Mesenchymal stem cell (in vitro differentiated cells and primary cell): ENCODE measurements at regions not wholly inside any gene's neighbourhood (a gene's known extent, or its start where the extent isn't known, plus 50 kb on each side); places are given as distances from the start of the nearest gene placed in this dataset.

ENCODE experiments used
- DNase-seq: peaks from one replicate; pipeline ENCODE4 v3.0.0-alpha.2; 2013
- H2AFZ ChIP-seq: one replicate; pipeline ENCODE4 v1.6.1; 2013; ENCODE audit warnings: low read depth, mild to moderate bottlenecking, control low read depth, inconsistent platforms, low read length, moderate library complexity
- H2AK5ac ChIP-seq: 2 replicates; pipeline ENCODE4 v1.6.1; 2013; ENCODE audit warnings: low read length, moderate library complexity, mild to moderate bottlenecking, inconsistent platforms; ENCODE audit not compliant: severe bottlenecking
- H2BK120ac ChIP-seq: one replicate; pipeline ENCODE4 v1.6.1; 2013; ENCODE audit warnings: low read depth, mild to moderate bottlenecking, inconsistent platforms, low read length, moderate library complexity
- H2BK12ac ChIP-seq, 2 experiments: one replicate each; pipeline ENCODE4 v1.6.1; 2013; ENCODE audit warnings: inconsistent platforms in 2 of 2, low read length in 2 of 2, mild to moderate bottlenecking in 2 of 2, moderate library complexity in 2 of 2, control low read depth in 1 of 2
- H2BK15ac ChIP-seq: one replicate; pipeline ENCODE4 v1.6.1; 2013; ENCODE audit warnings: mild to moderate bottlenecking, low read depth, inconsistent platforms; ENCODE audit not compliant: poor library complexity, severe bottlenecking
- H2BK5ac ChIP-seq: 2 replicates; pipeline ENCODE4 v1.6.1; 2013; ENCODE audit warnings: low read depth, mild to moderate bottlenecking, low read length, control low read depth, inconsistent platforms; ENCODE audit not compliant: poor library complexity, severe bottlenecking
- H3K14ac ChIP-seq, 2 experiments: one replicate each; pipeline ENCODE4 v1.6.1; 2013; ENCODE audit warnings: inconsistent platforms in 2 of 2, low read length in 2 of 2, control low read depth in 1 of 2, mild to moderate bottlenecking in 1 of 2, moderate library complexity in 1 of 2
- H3K18ac ChIP-seq, 2 experiments: one replicate each; pipeline ENCODE4 v1.6.1; 2013; ENCODE audit warnings: inconsistent platforms in 2 of 2, low read length in 2 of 2, control low read depth in 1 of 2, low read depth in 1 of 2, mild to moderate bottlenecking in 1 of 2
- H3K23ac ChIP-seq, 2 experiments: one replicate each; pipeline ENCODE4 v1.6.1; 2013; ENCODE audit warnings: inconsistent platforms in 2 of 2, low read length in 2 of 2, mild to moderate bottlenecking in 2 of 2, moderate library complexity in 2 of 2, control low read depth in 1 of 2
- H3K27ac ChIP-seq: 2 replicates; pipeline ENCODE4 v1.5.1; 2013; ENCODE audit warnings: mild to moderate bottlenecking, moderate library complexity, low read length, control low read depth, inconsistent platforms; ENCODE audit not compliant: poor library complexity, severe bottlenecking
- H3K27me3 ChIP-seq, 2 experiments: 2 replicates each; pipeline versions ENCODE4 v1.6.1 to v1.7.0; 2013; ENCODE audit warnings: low read length in 2 of 2, mild to moderate bottlenecking in 2 of 2, moderate library complexity in 2 of 2, control low read depth in 1 of 2, inconsistent platforms in 1 of 2; ENCODE audit not compliant: control insufficient read depth in 1 of 2, insufficient read depth in 1 of 2
- H3K36me3 ChIP-seq, 2 experiments: 2 replicates each; pipeline versions ENCODE4 v1.6.1 to v1.7.0; 2013; ENCODE audit warnings: low read length in 2 of 2, control low read depth in 1 of 2, inconsistent platforms in 1 of 2, low read depth in 1 of 2, mild to moderate bottlenecking in 1 of 2; ENCODE audit not compliant: insufficient read depth in 2 of 2, control insufficient read depth in 1 of 2
- H3K4ac ChIP-seq, 2 experiments: one replicate each; pipeline ENCODE4 v1.6.1; 2013; ENCODE audit warnings: inconsistent platforms in 2 of 2, low read length in 2 of 2, mild to moderate bottlenecking in 2 of 2, moderate library complexity in 2 of 2, control low read depth in 1 of 2, low read depth in 1 of 2
- H3K4me1 ChIP-seq: 2 replicates; pipeline ENCODE4 v1.6.1; 2013; ENCODE audit warnings: low read depth, low read length, control low read depth; ENCODE audit not compliant: control insufficient read depth, insufficient read depth
- H3K4me2 ChIP-seq: 2 replicates; pipeline ENCODE4 v1.6.1; 2013; ENCODE audit warnings: low read length, mild to moderate bottlenecking, inconsistent platforms; ENCODE audit not compliant: poor library complexity, severe bottlenecking
- H3K4me3 ChIP-seq, 2 experiments: 2 replicates each; pipeline versions ENCODE4 v1.5.1 to v1.7.0; 2013; ENCODE audit warnings: low read length in 2 of 2, mild to moderate bottlenecking in 2 of 2, control low read depth in 1 of 2, low read depth in 1 of 2; ENCODE audit not compliant: insufficient read depth in 1 of 2
- H3K79me1 ChIP-seq: replicated peaks from 2 replicates; pipeline ENCODE4 v1.6.1; 2013; ENCODE audit warnings: mild to moderate bottlenecking, control low read depth, low read length, inconsistent platforms; ENCODE audit not compliant: poor library complexity, severe bottlenecking
- H3K9ac ChIP-seq: 2 replicates; pipeline ENCODE4 v1.7.0; 2013; ENCODE audit warnings: mild to moderate bottlenecking, low read length, moderate library complexity
- H3K9me3 ChIP-seq: 2 replicates; pipeline ENCODE4 v1.7.0; 2013; ENCODE audit warnings: mild to moderate bottlenecking, low read length; ENCODE audit not compliant: control insufficient read depth
- H4K8ac ChIP-seq: one replicate; pipeline ENCODE4 v1.6.1; 2013; ENCODE audit warnings: inconsistent platforms, mild to moderate bottlenecking, low read length, moderate library complexity
- H4K91ac ChIP-seq: one replicate; pipeline ENCODE4 v1.6.1; 2013; ENCODE audit warnings: mild to moderate bottlenecking, low read length, inconsistent platforms
- WGBS: methylation state at CpG from one replicate; pipeline ENCODE4 v1.1.7; 2013; ENCODE audit warnings: mixed read lengths; 5-methylcytosine and 5-hydroxymethylcytosine counted together

DNA sequence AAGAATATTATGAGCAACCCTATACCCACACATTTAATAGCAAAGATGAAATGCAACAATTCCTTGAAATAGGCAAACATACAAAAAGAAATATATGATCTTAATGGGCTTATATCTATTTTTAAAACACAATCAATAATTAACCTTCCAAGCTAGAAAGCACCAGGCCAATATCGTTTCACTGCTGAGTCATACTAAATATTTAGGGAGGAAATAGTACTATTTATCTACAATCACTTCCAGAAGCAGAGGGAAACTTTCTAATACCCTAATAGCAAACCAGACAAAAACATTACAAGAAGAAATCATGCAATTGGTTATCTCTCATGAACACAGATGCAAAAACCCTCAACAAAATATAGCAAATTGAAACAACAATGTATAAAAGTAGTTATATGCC lies 207.8 kb downstream of the MTHFS start:
- Histone ChIP-seq H3K9ac (no peak overlapping the region), H3K4me2 (no peak overlapping the region), H3K4me1 (no peaks in the 10 kb centered on the region), H3K14ac (no peak overlapping the region), H4K91ac (no peak overlapping the region), H3K23ac (no peak overlapping the region), H3K27me3 (no peaks in the 10 kb centered on the region), H2BK15ac (no peak overlapping the region), H2BK12ac (no peak overlapping the region), H2BK5ac (no peak overlapping the region), H2BK120ac (no peak overlapping the region), H3K36me3 (no peaks in the 10 kb centered on the region), H3K4ac (no peak overlapping the region), H3K4me3 (no peak overlapping the region), H3K27ac (no peak overlapping the region), H2AK5ac (no peak overlapping the region), H4K8ac (no peak overlapping the region), H3K18ac (no peak overlapping the region), H3K9me3 (peaks cover 22% of the 10 kb centered on the region), H3K79me1 (no peaks in the 10 kb centered on the region), H2AFZ (no peak overlapping the region)
- DNase-seq = no peak
- WGBS = 33% methylated on average over 1 of the region's 1 CpG

- no peak for DNase-seq
- no peaks in the 10 kb centered on the region for H3K79me1 ChIP-seq
- no peak overlapping the region for H3K27ac ChIP-seq
- H3K14ac ChIP-seq = no peak overlapping the region
- H4K91ac ChIP-seq = no peak overlapping the region
- H3K4me1 ChIP-seq = no peaks in the 10 kb centered on the region
- 70% methylated on average over 1 of the region's 4 CpGs for WGBS
- no peak overlapping the region for H2AFZ ChIP-seq
- no peaks in the 10 kb centered on the region for H3K36me3 ChIP-seq
- H4K8ac ChIP-seq = no peak overlapping the region
- no peak overlapping the region for H2BK120ac ChIP-seq
- H2AK5ac ChIP-seq = no peak overlapping the region
- H3K9me3 ChIP-seq = no peaks in the 10 kb centered on the region
- H3K27me3 ChIP-seq = no peaks in the 10 kb centered on the region
- H3K23ac ChIP-seq = no peak overlapping the region
- no peak overlapping the region for H3K4me2 ChIP-seq
- no peak overlapping the region for H3K4me3 ChIP-seq
- no peak overlapping the region for H2BK15ac ChIP-seq
- no peak overlapping the region for H3K4ac ChIP-seq
- H2BK12ac ChIP-seq = no peak overlapping the region
- no peak overlapping the region for H2BK5ac ChIP-seq
- no peak overlapping the region for H3K18ac ChIP-seq
- no peak overlapping the region for H3K9ac ChIP-seq
Observed at GRCh38 chr15:79700951-79701480, 195.8 kb downstream of the MTHFS start.

GRCh38 chr15:79702621-79703020 lies 194.2 kb downstream of the MTHFS start:
- Histone ChIP-seq H3K4ac (no peak overlapping the region), H3K4me1 (no peaks in the 10 kb centered on the region), H2AK5ac (no peak overlapping the region), H3K36me3 (no peaks in the 10 kb centered on the region), H2BK120ac (no peak overlapping the region), H2BK5ac (no peak overlapping the region), H3K9me3 (peaks cover 5% of the 10 kb centered on the region), H3K14ac (no peak overlapping the region), H4K8ac (no peak overlapping the region), H3K4me2 (no peak overlapping the region), H3K27ac (no peak overlapping the region), H3K4me3 (no peak overlapping the region), H3K18ac (no peak overlapping the region), H3K9ac (no peak overlapping the region), H3K23ac (no peak overlapping the region), H2AFZ (no peak overlapping the region), H3K27me3 (no peaks in the 10 kb centered on the region), H2BK15ac (no peak overlapping the region), H4K91ac (no peak overlapping the region), H2BK12ac (no peak overlapping the region), H3K79me1 (no peaks in the 10 kb centered on the region)
- no peak for DNase-seq
- 100% methylated on average over 1 of the region's 1 CpG for WGBS

- DNase-seq = no peak
- no peak overlapping the region for H3K23ac ChIP-seq
- H4K91ac ChIP-seq = no peak overlapping the region
- no peaks in the 10 kb centered on the region for H3K79me1 ChIP-seq
- H2BK12ac ChIP-seq = no peak overlapping the region
- 100% methylated on average over 1 of the region's 1 CpG for WGBS
- no peak overlapping the region for H3K18ac ChIP-seq
- no peak overlapping the region for H3K4me2 ChIP-seq
- no peak overlapping the region for H2BK15ac ChIP-seq
- H3K27ac ChIP-seq = no peak overlapping the region
- H2BK5ac ChIP-seq = no peak overlapping the region
- no peaks in the 10 kb centered on the region for H3K36me3 ChIP-seq
- H3K4ac ChIP-seq = no peak overlapping the region
- H3K27me3 ChIP-seq = no peaks in the 10 kb centered on the region
- H3K14ac ChIP-seq = no peak overlapping the region
- peaks cover 5% of the 10 kb centered on the region for H3K9me3 ChIP-seq
- no peak overlapping the region for H3K4me3 ChIP-seq
- no peak overlapping the region for H4K8ac ChIP-seq
- no peak overlapping the region for H2BK120ac ChIP-seq
- no peak overlapping the region for H2AFZ ChIP-seq
- H3K4me1 ChIP-seq = no peaks in the 10 kb centered on the region
- H2AK5ac ChIP-seq = no peak overlapping the region
- H3K9ac ChIP-seq = no peak overlapping the region
Observed at GRCh38 chr15:79721256-79721655, 175.6 kb downstream of the MTHFS start.
